Tibial artery (tissue), 4 donors: ENCODE measurements at regions not wholly inside any gene's neighbourhood (a gene's known extent, or its start where the extent isn't known, plus 50 kb on each side); places are given as distances from the start of the nearest gene placed in this dataset.

ENCODE experiments used
- DNase-seq, 2 donors: peaks; one replicate each; pipeline ENCODE4 v3.0.0-alpha.2; 2019
- H3K27ac ChIP-seq, 2 donors: fragments of 200-600 bp; sonication (generic) in 1 of 2; 1 replicate in 1 of 2; 2 replicates in 1 of 2; pipeline ENCODE4 v1.5.1; 2018 to 2019; ENCODE audit warnings: mild to moderate bottlenecking in 1 of 2
- H3K27me3 ChIP-seq, 2 donors: fragments of 200-600 bp; sonication (generic) in 1 of 2; one replicate each; pipeline versions ENCODE4 v1.5.1 to v1.6.0; 2016 to 2019
- H3K36me3 ChIP-seq, 3 donors: fragments of 200-600 bp; sonication (generic) in 2 of 3; one replicate each; pipeline ENCODE4 v1.5.1; 2016 to 2019; ENCODE audit warnings: mild to moderate bottlenecking in 2 of 3
- H3K4me1 ChIP-seq, 4 donors: fragments of 200-600 bp; sonication (generic) in 2 of 4; 1 replicate in 3 of 4; 2 replicates in 1 of 4; pipeline ENCODE4 v1.5.1; 2016 to 2019
- H3K4me3 ChIP-seq, 2 donors: fragments of 200-600 bp; sonication (generic) in 1 of 2; 1 replicate in 1 of 2; 2 replicates in 1 of 2; pipeline ENCODE4 v1.5.1; 2018 to 2019; ENCODE audit warnings: mild to moderate bottlenecking in 2 of 2
- H3K9me3 ChIP-seq, 3 donors: fragments of 200-600 bp; sonication (generic) in 1 of 3; one replicate each; pipeline ENCODE4 v1.5.1; 2016 to 2019
- CTCF ChIP-seq, 2 experiments: fragments of 200-600 bp in 1 of 2; fragments of 450-650 bp in 1 of 2; IDR thresholded peaks; one replicate each; pipeline ENCODE4 v1.5.1; 2017 to 2019; ENCODE audit warnings: antibody characterized with exemption in 2 of 2, mild to moderate bottlenecking in 1 of 2, moderate library complexity in 1 of 2
- intact Hi-C: fragments of 100-400 bp; cut with DNase I; formaldehyde crosslinking; loops from one replicate; pipeline ENCODE4 v1.15.0; 2023; ENCODE audit warnings: low total_unique reads

- H3K27me3 ChIP-seq: peaks cover 0 to 12% of the 10 kb centered on the region in 2 donors
- no peak overlapping the region for H3K27ac ChIP-seq
- TF ChIP-seq CTCF (IDR thresholded peaks at IDR 0.05): no peak
- no peaks in the 10 kb centered on the region for H3K36me3 ChIP-seq
- intact Hi-C loops: no loop called here
- peak overlapping the region in 1 of 2 donors; percentile 1 for H3K4me3 ChIP-seq
- no peaks in the 10 kb centered on the region for H3K9me3 ChIP-seq
- no peak for DNase-seq
- H3K4me1 ChIP-seq: peaks cover 0 to 4% (median 0%) of the 10 kb centered on the region in 4 donors
Measured at GRCh38 chr4:111788099-111788498, 357.2 kb upstream of the FAM241A start.

GRCh38 chr4:111789901-111790640 lies 355.2 kb upstream of the FAM241A start:
- no peaks in the 10 kb centered on the region for H3K36me3 ChIP-seq
- no peaks in the 10 kb centered on the region for H3K9me3 ChIP-seq
- H3K27ac ChIP-seq: no peak overlapping the region
- peaks cover 0 to 12% of the 10 kb centered on the region in 2 donors for H3K27me3 ChIP-seq
- intact Hi-C loops: no loop called here
- peaks cover 0 to 4% (median 0%) of the 10 kb centered on the region in 4 donors for H3K4me1 ChIP-seq
- no peak for DNase-seq
- no peak overlapping the region for H3K4me3 ChIP-seq
- no peak for TF ChIP-seq CTCF (IDR thresholded peaks at IDR 0.05)

- no peaks in the 10 kb centered on the region for H3K36me3 ChIP-seq
- no peak for DNase-seq
- peaks cover 0 to 4% (median 0%) of the 10 kb centered on the region in 4 donors for H3K4me1 ChIP-seq
- H3K27ac ChIP-seq: no peak overlapping the region
- intact Hi-C loops: no loop called here
- no peaks in the 10 kb centered on the region for H3K9me3 ChIP-seq
- H3K27me3 ChIP-seq: peaks cover 0 to 5% of the 10 kb centered on the region in 2 donors
- no peak for TF ChIP-seq CTCF (IDR thresholded peaks at IDR 0.05)
- H3K4me3 ChIP-seq: no peak overlapping the region
Measured at GRCh38 chr4:111792632-111793031, 352.6 kb upstream of the FAM241A start.

- Histone ChIP-seq H3K4me3 (no peak overlapping the region), H3K27ac (no peak overlapping the region), H3K27me3 (no peaks in the 10 kb centered on the region), H3K4me1 (no peaks in the 10 kb centered on the region), H3K9me3 (no peaks in the 10 kb centered on the region), H3K36me3 (no peaks in the 10 kb centered on the region)
- intact Hi-C loops: no loop called here
- no peak for DNase-seq
- no peak for TF ChIP-seq CTCF (IDR thresholded peaks at IDR 0.05)
Measured at GRCh38 chr4:111793433-111794091, 351.7 kb upstream of the FAM241A start.

- TF ChIP-seq CTCF (IDR thresholded peaks at IDR 0.05): no peak
- DNase-seq: no peak
- intact Hi-C loops: no loop called here
Measured at GRCh38 chr4:111797455-111798163, 347.6 kb upstream of the FAM241A start.

More at GRCh38 chr4:111797455-111798163, 347.6 kb upstream of the FAM241A start:
- H3K4me1 ChIP-seq: no peaks in the 10 kb centered on the region
- H3K9me3 ChIP-seq: no peaks in the 10 kb centered on the region
- no peaks in the 10 kb centered on the region for H3K36me3 ChIP-seq
- no peak overlapping the region for H3K27ac ChIP-seq
- H3K4me3 ChIP-seq: no peak overlapping the region
- no peaks in the 10 kb centered on the region for H3K27me3 ChIP-seq
